Femur (tissue), 1 donor: ENCODE measurements at regions not wholly inside any gene's neighbourhood (a gene's known extent, or its start where the extent isn't known, plus 50 kb on each side); places are given as distances from the start of the nearest gene placed in this dataset.
"Not testable (repeated sequence)": the region's sequence is repeated elsewhere in the genome, so short reads cannot be mapped to it uniquely, and the experiment has no call there.

Experiments used
- DNase-seq: peaks from one replicate; pipeline ENCODE4 v3.0.0-alpha.2; 2017

DNA sequence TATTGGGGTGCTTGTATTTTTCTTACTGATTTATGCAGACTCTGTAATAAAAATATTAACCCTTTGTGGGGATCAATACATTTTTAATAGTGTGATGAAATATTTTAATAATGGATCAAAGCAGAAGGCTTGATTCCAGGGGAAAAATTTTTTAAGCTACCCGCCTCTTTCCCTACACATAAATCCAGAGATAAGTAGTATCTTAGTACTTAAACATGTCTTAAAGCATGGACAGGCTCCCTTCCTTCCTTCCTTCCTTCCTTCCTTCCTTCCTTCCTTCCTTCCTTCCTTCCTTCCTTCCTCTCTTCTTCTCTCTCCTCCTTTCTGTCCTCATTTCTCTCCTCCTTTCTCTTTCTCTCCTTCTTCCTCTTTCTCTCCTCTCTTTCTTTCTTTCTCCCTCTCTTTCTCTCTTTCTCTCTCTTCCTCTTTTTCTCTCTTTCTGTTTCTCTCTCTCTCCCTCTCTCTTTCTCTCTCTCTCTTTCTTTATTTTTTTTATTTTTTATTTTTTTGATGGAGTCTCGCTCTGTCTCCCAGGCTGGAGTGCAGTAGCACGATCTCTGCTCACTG, 78.0 kb upstream of the SPRY4 start:
- DNase-seq, result no peak

DNA sequence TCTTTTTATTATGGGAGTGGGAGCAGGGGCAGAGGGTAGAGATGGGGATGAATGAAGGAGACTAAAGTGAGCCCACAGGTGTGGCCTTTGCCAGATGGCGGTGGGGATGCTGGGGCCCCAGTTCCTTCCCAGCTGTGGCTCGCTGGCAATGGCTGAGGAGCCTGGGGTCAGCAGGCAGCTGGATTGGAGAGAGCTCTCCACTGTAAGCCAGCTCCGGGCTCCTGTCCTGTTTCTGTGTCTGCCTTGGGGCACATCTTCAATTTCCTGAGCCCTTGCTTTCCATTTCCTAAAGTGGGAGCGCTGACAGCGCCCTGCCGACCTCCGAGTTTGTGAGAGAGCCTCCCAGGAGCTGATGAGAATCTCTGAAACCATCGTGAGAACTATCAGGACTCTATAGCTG, 75.6 kb upstream of the SPRY4 start:
- DNase-seq, result no peak

GRCh38 chr5:142399891-142400290, 75.1 kb upstream of the SPRY4 start:
- no peak for DNase-seq

GRCh38 chr5:142398730-142399055, 73.9 kb upstream of the SPRY4 start:
- no peak for DNase-seq

DNA sequence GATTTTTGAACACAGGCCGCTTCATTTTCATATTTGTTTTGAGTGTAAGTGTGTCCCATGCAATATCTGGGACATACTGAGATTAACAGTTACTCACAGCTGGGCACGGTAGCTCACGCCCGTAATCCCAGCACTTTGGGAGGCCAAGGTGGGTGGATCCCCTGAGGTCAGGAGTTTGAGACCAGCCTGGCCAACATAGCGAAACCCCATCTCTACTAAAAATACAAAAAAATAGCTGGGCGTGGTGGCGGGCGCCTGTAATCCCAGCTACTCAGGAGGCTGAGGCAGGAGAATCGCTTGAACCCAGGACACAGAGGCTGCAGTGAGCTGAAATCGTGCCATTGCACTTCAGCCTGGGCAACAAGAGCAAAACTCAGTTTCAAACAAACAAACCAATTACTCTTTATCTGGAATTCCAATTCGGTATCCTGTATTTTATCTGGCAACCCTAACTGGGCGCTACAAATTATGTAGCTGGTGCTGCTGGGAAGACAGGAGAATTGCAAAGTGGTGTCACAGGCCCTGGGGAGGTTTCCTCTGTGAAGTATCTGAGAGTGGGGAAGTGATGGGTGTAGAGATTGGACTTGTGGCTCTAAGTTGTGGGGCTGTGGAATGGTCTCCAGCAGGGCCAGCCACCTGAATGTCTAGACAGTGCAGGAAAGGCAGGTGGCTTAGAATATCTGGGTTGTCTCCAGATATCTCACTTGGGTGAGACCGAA, 73.3 kb upstream of the SPRY4 start:
- DNase-seq, result not testable (repeated sequence)

- DNase-seq, result no peak
Observed at GRCh38 chr5:142397178-142397577, 72.4 kb upstream of the SPRY4 start.

DNA sequence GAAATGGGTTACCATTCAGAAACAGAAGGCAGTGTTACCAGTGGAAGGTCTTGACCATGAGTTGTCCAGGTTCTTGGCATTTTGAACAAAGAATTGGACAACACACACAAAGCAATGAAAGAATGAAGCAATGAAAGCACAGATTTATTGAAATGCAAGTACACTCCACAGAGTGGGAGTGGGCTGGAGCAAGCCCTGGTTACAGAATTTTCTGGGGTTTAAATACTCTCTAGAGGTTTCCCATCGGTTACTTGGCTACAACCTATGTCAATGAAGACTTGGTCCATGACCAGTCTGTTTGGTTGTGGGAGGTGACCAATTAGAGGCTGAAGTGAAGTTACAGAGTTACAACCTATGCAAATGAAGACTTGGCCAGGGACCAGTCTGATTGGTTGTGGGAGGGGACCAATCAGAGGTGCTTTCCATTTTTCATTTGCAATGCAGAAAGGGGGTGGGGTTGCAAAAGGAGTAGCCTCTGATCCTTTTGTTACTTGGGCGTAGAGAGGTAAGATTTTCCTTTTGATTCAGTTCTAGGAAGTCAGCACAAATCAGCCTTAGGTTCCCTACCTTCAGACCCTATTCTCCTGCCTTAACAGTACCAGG, 71.7 kb upstream of the SPRY4 start:
- no peak for DNase-seq

DNA sequence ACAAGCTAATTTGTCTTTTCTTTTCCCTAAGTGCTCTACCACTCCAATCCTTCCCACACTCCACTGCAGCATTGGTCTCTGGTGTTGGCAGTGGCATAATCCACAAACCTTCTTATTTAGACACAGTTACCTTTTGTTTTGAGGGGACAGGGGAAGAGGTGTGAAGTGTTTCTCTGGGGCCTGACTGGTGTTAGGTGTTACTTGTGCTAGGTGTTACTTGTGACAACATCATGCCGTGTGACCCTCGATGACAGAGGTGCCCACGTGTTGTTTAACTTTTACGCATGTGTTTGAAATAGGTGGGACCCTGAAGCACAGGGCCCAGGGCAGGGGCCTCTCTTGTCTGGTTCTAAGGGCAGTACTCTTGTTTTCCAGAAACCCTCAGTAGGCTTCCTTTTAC, 70.5 kb upstream of the SPRY4 start:
- DNase-seq, result no peak

GRCh38 chr5:142391058-142391845, 66.4 kb upstream of the SPRY4 start:
- DNase-seq, result peak; percentile 31

DNA sequence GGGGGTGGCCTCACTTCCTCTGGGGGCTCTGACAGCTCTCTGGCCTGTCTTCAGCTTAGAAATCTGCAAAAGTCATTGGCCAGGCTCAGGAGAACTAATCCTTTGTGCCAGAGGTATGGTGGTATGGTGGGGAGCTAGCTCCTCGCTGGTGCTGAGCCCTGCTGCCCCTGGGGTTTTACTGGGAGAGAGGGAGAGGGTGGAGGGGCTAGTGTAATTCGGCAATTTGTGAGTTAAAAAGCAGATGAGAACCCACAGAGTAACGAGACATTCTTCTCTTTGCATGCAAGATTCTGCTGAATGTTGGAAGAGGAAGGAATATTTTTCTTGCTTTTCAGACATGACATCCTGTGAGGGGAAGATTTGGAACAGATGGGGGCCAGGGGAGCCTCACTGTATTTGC, 65.5 kb upstream of the SPRY4 start:
- peak; percentile 36 for DNase-seq

DNA sequence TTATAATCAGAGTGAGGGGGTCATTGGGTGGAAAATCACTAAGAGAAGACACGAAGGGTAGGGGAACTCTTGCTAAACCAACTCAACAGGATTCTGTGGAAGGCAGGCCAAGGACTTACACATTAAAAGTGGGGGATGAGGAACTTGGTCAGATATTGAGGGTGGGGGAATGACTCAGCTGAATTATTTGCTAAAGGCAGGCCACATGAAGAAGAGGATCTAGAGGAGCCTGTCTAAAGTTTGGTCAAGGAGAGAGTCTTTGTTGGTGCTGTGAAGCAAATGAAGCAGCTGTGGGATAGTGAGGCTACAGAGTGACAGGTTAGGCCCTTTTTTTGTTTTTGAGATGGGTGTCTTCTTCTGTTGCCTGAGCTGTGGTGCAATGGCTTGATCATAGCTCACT, 63.9 kb upstream of the SPRY4 start:
- no peak for DNase-seq

- DNase-seq, result no peak
Observed at GRCh38 chr5:142387024-142387682, 62.3 kb upstream of the SPRY4 start.

DNA sequence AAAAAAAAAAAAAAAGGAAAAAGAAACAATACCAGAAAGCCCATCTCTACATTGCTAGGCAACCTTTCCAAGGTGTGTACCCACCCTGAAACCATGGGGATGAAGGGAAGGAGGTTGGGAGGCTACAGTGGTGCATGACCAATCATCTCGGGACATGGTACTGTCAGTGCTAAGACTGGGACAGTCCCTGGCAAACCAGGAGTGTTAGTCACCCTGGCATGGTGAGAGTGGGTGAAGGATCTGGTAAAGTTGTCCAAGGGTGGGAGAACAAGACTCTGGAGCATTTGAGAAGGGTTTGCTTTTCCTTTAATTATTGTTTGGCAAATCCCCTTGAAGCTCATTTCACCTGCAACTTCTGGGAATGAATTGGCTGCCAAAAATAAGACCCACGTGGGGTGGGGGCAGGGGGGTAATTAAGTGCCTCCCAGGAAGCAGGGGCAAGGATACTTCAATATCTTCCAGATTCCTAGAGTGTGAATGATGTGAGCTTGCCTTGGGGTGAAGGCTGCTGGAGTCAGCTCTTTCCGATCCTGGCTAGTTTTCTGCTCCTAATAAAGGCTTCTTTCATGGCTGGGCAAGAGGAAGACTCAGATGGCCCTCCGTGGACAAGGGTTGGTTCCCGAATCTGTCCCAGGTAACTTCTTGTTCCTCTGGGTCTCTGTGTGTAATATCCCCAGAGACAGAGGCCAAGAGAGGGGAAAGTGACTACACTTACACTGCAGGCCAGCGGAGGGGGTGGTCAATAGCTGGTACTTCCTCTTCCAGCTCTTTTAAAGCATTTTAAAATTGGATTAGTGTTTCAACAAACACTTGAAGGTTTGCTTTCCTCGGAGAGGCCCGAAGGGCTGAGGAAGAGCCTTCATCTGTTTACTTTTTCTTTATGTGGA, 61.6 kb upstream of the SPRY4 start:
- DNase-seq, result no peak

- DNase-seq, result no peak
Observed at GRCh38 chr5:142385194-142385593, 60.4 kb upstream of the SPRY4 start.

DNA sequence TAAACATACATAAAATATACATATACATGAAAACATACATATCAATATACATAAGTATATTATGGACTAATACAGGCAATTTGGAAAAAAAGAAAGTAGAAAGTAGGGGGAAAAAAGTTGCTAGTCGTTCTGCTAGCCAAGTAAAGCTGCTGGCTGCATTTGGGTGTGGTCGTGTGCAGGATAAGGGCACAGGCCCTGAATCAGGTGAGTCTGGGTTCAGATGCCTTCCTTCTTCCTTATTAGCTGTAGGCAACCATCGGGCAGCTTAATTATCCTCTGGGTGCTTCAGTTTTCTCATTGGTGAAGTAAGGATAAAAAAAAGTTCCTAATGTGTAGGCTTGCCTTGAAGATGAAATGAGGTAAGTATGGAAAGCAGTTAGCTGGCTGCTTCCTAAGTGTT, 59.2 kb upstream of the SPRY4 start:
- no peak for DNase-seq

GRCh38 chr5:142382186-142382585, 57.4 kb upstream of the SPRY4 start:
- DNase-seq, result no peak

DNA sequence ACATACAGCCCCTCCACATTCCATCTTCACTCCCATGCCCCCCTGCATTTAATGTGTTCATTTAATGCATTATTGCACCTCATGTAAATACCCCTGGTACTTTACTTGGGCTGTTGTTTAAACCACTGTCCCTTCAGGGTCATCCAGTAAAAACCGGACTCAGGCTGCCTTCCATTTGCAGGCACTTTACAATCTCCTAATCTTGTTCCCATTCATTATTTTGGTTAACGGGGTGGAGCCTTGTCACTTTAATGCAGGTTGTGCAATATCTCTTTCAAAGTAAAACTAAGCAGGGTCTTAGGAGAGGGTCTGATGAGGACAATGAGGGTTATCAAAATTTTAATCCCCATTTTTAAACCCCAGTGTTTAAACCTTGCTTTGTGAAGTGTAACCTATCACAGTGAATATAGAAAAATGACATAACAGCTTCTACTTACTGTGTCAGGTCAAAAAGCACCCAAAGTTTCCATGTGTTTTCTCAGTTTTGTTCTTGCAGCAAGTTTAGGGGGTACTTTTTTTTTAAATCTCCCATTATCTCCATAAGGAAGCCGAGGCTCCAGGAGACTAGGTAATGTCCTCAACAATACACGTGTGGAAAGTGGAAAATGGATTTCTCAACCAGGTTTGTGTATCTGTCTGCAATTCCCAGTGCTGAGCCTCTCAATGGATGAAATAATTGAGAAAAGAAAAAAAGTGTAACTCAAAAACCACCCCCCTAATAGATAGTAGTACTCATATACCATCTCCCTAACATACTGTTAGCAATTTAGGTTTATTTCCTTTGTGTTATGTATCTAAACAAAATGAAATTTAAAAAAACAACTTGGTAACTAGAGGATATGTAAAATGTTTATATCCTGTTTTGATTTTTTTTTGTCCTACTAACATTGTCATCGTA, 54.2 kb upstream of the SPRY4 start:
- no peak for DNase-seq

DNA sequence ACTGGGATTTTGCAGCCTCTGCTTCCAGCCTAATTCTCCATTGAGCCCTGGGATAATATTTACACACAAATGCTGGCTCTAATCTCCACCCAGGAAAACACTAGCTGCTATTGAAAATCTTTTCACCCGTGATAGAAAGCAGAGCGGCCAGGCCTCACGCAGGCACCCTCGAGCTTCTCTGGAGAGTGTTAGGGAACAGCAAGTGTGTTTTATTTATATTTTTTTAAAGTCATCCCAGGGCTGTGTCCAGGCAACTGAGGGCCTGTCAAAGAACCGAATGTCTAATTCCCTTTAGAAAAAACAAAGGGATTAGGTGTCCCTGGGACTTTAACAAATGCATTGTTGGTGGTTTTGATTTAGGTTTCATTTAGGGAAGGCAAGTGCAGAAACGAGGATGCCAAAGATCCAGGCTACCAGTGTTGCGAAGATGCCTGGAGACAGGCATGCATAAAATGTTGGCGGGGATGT, 51.2 kb upstream of the SPRY4 start:
- DNase-seq, result no peak
